Motor neuron (in vitro differentiated cells): ENCODE measurements at regions not wholly inside any gene's neighbourhood (a gene's known extent, or its start where the extent isn't known, plus 50 kb on each side); places are given as distances from the start of the nearest gene placed in this dataset.
A peak's percentile ranks its signal among the peaks of the same experiment; 100 is the strongest.

Experiments used
- ATAC-seq, 8 experiments: fragments of 200-7000 bp; cut with Tn5 transposase; replicated peaks in 6 of 8; 2 replicates each; pipeline ENCODE4 v1.8.0; 2021; ENCODE audit warnings: mild to moderate bottlenecking in 8 of 8, moderate library complexity in 8 of 8
- H3K27ac ChIP-seq, 2 donors: fragments of 250-450 bp; sonication (Bioruptor Pico); 2 replicates each; pipeline ENCODE4 v1.9.0; 2021; ENCODE audit warnings: antibody characterized with exemption in 2 of 2, mild to moderate bottlenecking in 2 of 2, moderate library complexity in 1 of 2
- H3K4me1 ChIP-seq, 2 donors: fragments of 250-450 bp; sonication (Bioruptor Pico); replicated peaks in 1 of 2; 2 replicates each; pipeline ENCODE4 v1.6.1; 2021; ENCODE audit warnings: antibody characterized with exemption in 2 of 2, mild to moderate bottlenecking in 2 of 2, moderate library complexity in 1 of 2
- H3K4me3 ChIP-seq, 5 donors: fragments of 250-450 bp; sonication (Bioruptor Pico); 2 replicates each; pipeline ENCODE4 v1.9.0; 2021; ENCODE audit warnings: antibody characterized with exemption in 5 of 5, mild to moderate bottlenecking in 5 of 5, moderate library complexity in 4 of 5
- WGBS, 10 experiments: fragments of 450-650 bp; shearing (Covaris generic); methylation state at CpG; one replicate each; pipeline ENCODE4 v1.0.0; 2022; 5-methylcytosine and 5-hydroxymethylcytosine counted together
- in situ Hi-C, 9 experiments: fragments of 400-800 bp; cut with MboI; loops; one replicate each; pipeline ENCODE4 v1.15.0; 2021; ENCODE audit warnings: low sequenced_read_pairs in 9 of 9, low pct_unique_long_range_greater_than_20kb in 2 of 9; ENCODE audit not compliant: unreplicated experiment in 9 of 9

DNA sequence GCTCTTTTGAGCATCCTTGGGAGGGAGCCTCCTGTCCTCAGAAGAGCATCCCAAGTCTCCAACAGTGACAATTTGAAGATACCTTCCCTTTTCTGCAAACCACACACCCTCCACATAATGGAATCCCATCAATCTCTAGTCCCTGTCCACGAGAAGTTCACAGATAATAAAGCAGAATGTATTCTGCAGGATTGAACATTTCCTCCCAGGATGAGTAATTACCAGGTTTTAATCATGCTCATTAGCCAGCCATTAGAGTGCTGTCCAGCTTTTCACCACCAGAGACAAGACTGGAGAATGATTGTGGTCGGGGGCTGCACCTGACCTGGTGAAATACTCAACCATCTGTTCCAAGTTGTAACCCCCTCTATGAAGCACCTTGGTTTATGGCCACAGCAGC is 958.6 kb downstream of the KCNMA1 start:
- ATAC-seq = peak in 5 of 8 experiments; percentile 50 to 93 (median 91)
- in situ Hi-C loops = no loop called here
- H3K4me1 ChIP-seq = peaks cover 12 to 18% of the 10 kb centered on the region in 2 donors
- no peak overlapping the region for H3K27ac ChIP-seq
- H3K4me3 ChIP-seq = no peak overlapping the region
- WGBS, 10 experiments = 0 to 50% (median 31%) methylated on average over 1 to 2 of the region's 2 CpGs; no CpG with 5 or more reads in 4 of the 10 experiments

DNA sequence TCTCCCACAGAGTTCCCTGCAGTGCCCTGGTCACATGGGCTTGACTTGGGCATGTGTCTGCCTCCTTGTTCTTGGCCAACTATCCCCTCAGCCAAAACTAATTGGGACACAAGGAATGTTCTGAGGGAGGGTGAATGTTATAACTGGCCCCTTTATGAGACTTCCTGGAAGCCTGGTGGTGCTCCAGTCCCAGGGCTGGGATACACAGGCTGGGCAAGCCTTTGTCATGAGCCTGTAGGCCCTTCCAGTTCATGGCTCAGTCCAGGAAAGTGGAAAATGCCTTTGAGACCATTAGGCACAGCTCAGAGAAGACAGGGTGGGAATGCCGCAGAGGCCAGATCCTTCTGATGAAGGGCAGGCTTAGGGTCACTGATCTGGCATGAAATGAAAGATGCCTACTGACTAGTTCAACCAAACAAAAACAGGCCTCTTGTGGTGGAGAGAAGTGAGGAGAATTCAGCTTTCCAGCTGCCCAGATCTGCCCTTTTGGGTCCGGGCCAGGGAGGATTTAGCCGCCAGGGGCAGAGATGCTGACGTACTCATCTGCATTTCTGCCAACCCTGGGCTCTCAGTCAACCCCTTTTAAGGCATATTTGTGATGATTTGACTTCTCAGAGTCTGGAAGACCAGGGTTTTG is 961.5 kb downstream of the KCNMA1 start:
- peak in 2 of 8 experiments; percentile 47 to 66 for ATAC-seq
- no peak overlapping the region for H3K4me3 ChIP-seq
- peaks cover 12 to 18% of the 10 kb centered on the region in 2 donors for H3K4me1 ChIP-seq
- 13 to 83% methylated on average over 3 of the region's 4 CpGs; no CpG with 5 or more reads in 8 of the 10 experiments for WGBS, 10 experiments
- no peak overlapping the region for H3K27ac ChIP-seq
- in situ Hi-C loops = no loop called here

DNA sequence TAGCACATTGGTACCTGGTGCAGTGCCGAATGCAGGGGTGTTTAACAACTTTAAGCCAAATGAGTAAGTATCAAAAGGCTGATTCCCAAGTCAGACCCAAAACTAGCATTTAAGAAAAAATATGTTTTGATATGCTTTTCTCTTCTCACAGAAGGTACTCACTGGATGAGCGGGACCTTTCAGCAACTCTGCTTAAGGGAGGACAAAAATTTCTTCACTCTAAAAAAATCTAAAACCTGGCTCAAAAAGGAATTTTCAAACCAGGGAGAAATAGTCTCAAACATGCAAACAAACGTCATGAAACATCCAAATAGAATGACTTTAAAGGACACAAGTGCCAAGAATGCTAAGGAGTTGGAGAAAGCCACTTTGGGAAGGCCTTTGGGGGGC is 962.1 kb downstream of the KCNMA1 start:
- Histone ChIP-seq H3K27ac (no peak overlapping the region), H3K4me3 (no peak overlapping the region), H3K4me1 (peaks cover 12 to 18% of the 10 kb centered on the region in 2 donors)
- in situ Hi-C loops = no loop called here
- WGBS, 10 experiments = 17 to 100% (median 69%) methylated on average over 1 to 3 of the region's 3 CpGs; no CpG with 5 or more reads in 1 of the 10 experiments
- no peak for ATAC-seq

DNA sequence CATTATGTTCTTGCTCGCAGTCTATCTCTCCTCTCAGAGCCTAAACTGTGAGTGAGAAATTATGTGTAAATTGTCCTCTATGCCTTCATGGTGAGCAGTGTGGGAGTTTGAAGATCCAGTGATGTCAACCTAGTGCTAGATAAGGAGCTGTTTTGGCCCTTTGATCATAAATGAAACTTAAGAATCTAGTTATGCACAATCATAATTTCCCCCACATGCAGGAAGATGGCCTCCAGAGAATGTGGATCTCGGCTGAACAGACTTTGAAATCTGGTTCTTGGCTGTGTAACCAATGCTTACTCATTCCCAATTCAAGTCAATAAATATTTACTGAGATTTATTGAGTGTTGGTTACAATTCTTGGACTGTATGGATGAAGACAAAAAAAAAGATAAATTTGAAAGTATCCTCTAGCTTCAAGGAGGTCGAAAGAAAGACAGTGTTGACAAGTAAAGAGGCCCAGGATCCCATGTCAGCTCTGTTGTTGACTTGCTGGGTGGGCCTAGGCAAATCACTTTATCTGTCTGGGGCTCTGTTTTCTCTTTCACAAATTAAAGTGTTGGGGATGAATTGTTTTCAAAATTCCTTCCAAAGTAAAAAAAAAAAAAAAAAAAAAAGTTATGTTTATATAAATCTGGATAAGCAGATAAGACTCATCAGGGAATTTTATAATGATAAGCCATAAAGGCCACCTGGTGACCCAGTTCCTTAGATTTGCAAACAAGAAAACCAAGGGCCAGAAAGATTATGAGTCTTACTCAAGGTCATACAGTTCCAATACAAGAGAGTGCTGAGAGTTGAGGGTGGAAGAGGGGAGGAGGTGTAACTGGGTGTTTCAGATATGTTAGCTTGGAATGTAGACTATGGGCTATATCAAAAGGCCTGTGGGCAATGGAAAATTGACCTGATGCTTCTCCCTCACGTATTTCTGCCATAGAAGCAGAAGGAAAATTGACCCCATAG is 969.9 kb downstream of the KCNMA1 start:
- in situ Hi-C loops = no loop called here
- ATAC-seq = peak in 1 of 8 experiments; percentile 55
- 15 to 100% (median 82%) methylated on average over 1 to 4 of the region's 4 CpGs for WGBS, 10 experiments
- Histone ChIP-seq H3K4me3 (no peak overlapping the region), H3K27ac (no peak overlapping the region), H3K4me1 (no peaks in the 10 kb centered on the region)

DNA sequence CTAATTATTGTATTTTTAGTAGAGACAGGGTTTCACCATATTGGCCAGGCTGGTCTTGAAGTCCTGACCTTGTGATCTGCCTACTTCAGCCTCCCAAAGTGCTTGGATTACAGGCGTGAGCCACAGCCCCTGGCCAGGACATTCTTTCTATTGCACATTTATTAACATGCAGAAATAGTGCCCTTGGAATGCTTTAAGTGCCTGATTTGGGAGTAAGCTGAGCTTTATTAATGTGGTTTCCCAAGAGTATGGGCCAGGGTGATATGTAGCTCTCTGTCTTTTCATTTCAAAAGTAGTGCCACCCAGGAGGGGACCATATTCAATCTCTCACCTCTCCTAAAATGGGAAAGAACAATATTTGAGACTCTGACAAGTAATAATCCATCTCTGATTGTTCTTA is 970.7 kb downstream of the KCNMA1 start:
- in situ Hi-C loops = no loop called here
- H3K27ac ChIP-seq = no peak overlapping the region
- H3K4me1 ChIP-seq = no peaks in the 10 kb centered on the region
- H3K4me3 ChIP-seq = no peak overlapping the region
- WGBS, 10 experiments = 57 to 100% (median 71%) methylated on average over 1 of the region's 1 CpG; no CpG with 5 or more reads in 7 of the 10 experiments
- ATAC-seq = peak in 2 of 8 experiments; percentile 28 to 41

DNA sequence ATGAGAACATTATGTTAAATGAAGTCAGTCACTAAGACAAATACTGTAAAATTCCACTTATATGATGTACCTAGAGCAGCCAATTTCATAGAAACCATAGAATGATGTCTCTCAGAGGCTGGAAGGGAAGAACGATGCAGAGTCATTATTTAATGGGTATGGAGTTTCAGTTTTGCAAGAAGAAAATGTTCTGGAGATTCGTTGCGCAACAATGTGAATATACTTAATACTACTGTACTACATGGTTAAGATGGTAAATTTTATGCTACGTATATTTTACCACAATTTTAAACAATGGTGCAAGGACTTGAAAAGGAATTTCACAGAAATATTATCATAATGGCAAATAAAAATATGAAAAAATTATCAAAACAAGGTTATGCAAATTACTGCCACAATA is 972.6 kb downstream of the KCNMA1 start:
- in situ Hi-C loops = no loop called here
- WGBS, 10 experiments = 63 to 100% (median 94%) methylated on average over 1 to 4 of the region's 4 CpGs
- ATAC-seq = no peak

DNA sequence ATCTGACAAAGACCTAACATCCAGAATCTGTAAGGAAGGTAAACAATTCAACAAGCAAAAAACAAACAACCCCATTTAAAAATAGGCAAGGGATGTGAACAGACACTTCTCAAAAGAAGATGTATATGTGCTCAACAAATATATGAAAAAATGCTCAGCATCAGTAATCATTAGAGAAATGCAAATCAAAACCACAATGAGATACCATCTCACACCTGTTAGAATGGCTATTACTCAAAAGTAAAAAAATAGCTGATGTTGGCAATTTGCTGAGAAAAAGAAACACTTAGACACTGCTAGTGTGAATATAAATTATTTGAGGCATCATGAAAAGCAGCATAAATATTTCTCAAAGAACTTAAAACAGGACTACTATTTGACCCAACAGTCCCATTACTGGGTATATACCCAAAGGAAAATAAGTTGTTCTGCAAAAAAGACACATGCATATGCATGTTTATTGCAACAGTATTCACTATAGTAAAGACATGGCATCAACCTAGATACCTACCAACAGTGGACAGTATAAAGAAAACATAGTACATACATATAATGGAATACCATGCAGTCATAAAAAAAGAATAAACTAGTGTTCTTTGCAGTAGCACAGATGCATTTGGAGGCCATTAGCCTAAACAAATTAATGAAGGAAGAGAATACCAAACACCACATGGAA is 980.1 kb downstream of the KCNMA1 start:
- in situ Hi-C loops = no loop called here
- ATAC-seq = no peak
- no peaks in the 10 kb centered on the region for H3K4me1 ChIP-seq
- H3K4me3 ChIP-seq = no peak overlapping the region
- no peak overlapping the region for H3K27ac ChIP-seq

More for the DNA sequence above, 972.6 kb downstream of the KCNMA1 start:
- Histone ChIP-seq H3K4me1 (no peaks in the 10 kb centered on the region), H3K27ac (no peak overlapping the region), H3K4me3 (no peak overlapping the region)

DNA sequence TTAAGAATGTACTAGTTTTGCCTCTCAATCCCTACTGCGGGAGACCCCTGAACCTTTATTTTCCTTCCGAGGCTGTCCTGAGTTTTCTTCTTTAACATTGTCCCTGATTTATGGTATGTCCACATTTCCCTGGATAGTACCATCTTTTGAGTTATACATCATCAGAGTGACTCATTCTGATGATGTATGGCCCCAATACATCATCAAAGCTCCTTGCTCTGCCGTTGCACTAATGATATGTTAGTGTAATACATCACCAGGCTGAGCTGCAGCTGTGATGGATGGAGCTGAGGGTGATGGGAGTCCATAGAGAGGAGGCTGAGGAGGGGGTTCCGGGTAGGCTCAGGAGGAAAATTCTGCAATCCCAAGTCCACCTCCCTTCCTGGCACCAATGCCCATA is 986.5 kb downstream of the KCNMA1 start:
- peak overlapping the region in 1 of 2 donors; percentile 63 for H3K27ac ChIP-seq
- peak in 5 of 8 experiments; percentile 94 to 96 (median 95) for ATAC-seq
- no peak overlapping the region for H3K4me3 ChIP-seq
- in situ Hi-C loops = no loop called here
- WGBS, 10 experiments = 17 to 100% (median 33%) methylated on average over 1 to 4 of the region's 4 CpGs; no CpG with 5 or more reads in 1 of the 10 experiments
- peaks cover 22 to 29% of the 10 kb centered on the region in 2 donors for H3K4me1 ChIP-seq

DNA sequence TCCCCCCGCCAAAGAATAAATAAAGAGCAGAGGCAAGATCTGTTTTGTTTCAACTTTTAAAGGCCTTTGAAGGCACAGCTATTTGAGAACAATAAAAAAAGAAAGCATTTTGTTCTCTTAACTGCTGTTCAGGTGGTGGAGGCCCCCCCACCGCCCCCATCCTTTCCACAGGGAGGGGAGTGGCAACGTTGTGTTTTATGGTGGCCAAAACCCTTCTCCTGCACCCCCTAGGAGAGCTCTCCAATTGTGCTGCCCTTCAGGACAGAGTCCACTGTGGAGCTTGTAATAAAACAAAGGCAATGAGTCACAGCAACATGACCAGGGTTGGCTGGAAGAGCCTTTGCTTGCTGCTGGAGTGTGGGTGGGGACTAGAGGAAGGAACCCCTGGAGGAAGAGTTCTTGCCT is 987.9 kb downstream of the KCNMA1 start:
- H3K27ac ChIP-seq = no peak overlapping the region
- H3K4me3 ChIP-seq = no peak overlapping the region
- H3K4me1 ChIP-seq = peaks cover 30 to 43% of the 10 kb centered on the region in 2 donors
- ATAC-seq = peak in 6 of 8 experiments; percentile 12 to 100 (median 55)
- WGBS, 10 experiments = 67 to 100% (median 67%) methylated on average over 1 of the region's 3 CpGs; no CpG with 5 or more reads in 7 of the 10 experiments
- in situ Hi-C loops = no loop called here

DNA sequence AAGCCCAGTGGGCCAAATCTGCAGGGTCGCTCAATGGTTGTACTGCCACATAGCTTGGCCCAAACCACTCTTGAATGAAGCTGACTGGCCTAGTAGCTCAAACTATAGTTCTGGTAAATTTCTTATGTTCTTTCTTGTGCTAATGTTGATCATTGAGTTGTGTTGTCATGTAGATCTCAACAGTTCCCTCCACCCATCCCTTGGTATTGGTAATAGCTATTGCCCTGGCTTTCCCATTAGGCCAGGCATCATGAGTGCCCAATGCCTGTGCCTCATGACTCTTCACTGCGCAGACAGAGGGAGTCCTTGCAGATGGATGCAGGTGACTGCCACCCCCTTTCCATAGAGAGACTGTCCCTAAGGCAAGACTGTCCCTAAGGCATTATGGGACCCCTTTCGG is 988.4 kb downstream of the KCNMA1 start:
- no peak overlapping the region for H3K4me3 ChIP-seq
- no peak for ATAC-seq
- 33 to 100% (median 85%) methylated on average over 1 to 3 of the region's 3 CpGs; no CpG with 5 or more reads in 4 of the 10 experiments for WGBS, 10 experiments

DNA sequence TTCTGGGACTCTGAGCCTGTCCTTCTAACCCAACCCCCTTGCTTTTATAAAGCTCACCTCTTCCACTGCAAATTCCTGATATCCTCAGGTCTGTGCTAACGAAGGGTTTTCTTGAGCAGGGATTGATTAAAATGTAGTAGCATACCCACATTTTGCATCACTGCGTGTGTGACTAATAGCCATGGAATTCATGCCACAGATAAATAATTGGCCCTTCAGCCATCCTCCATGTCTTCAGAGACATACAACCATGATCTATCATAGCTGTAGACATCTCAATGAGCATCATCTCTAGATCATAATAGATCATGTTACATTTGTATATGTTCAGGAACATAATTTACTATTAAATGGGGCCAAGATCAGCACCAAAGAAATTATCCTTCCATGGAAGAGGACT is 990.3 kb downstream of the KCNMA1 start:
- H3K4me3 ChIP-seq = no peak overlapping the region
- H3K27ac ChIP-seq = no peak overlapping the region
- ATAC-seq = peak in 5 of 8 experiments; percentile 11 to 36 (median 21)
- peaks cover 39 to 59% of the 10 kb centered on the region in 2 donors for H3K4me1 ChIP-seq
- in situ Hi-C loops = no loop called here
- WGBS, 10 experiments = 0 to 100% (median 59%) methylated on average over 1 to 2 of the region's 2 CpGs; no CpG with 5 or more reads in 2 of the 10 experiments

More for the DNA sequence above, 988.4 kb downstream of the KCNMA1 start:
- in situ Hi-C loops = no loop called here
- H3K4me1 ChIP-seq = peaks cover 35 to 48% of the 10 kb centered on the region in 2 donors
- no peak overlapping the region for H3K27ac ChIP-seq

DNA sequence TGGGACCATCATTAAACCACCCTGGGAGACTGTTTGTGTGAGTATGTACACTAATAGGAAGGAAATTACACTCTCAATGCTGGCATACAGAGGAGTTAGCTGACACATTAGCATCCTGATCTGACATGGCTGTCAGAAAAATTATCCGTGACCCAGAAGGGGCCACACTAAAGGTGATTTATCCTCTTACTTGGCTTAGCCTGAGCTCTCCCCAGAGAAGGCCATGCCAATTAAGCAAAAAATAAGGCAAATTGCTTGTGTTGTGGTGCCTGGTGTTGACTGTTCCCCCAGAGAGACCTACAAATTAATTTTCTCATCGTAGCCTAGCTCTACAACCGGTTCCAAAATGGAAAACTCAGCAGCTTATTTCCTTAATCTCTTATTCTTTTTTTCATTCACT is 992.3 kb downstream of the KCNMA1 start:
- WGBS, 10 experiments = 25 to 78% (median 55%) methylated on average over 1 to 3 of the region's 3 CpGs
- Histone ChIP-seq H3K4me3 (no peak overlapping the region), H3K27ac (no peak overlapping the region), H3K4me1 (peaks cover 45 to 60% of the 10 kb centered on the region in 2 donors)
- peak in 4 of 8 experiments; percentile 31 to 74 (median 66) for ATAC-seq
- in situ Hi-C loops = no loop called here

DNA sequence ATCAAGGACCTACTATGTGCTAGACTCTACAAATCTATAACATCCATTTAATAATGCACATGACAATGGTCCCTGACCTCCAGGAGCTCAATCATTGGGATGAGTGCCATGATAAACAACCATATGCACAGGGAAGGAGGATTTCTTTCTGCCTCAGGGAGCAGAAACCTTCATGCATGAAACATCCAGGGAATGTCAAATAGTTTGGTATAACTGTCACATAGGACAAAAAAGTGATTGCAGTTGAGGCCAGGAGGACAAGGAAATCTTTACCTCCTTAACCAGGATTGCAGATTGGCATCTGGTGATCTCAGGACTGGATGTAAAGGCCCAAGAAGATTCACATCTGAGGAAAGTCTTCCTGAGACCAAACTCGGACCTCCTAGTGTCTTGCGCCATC is 993.1 kb downstream of the KCNMA1 start:
- H3K4me1 ChIP-seq = peaks cover 38 to 56% of the 10 kb centered on the region in 2 donors
- no peak overlapping the region for H3K4me3 ChIP-seq
- WGBS, 10 experiments = 63 to 100% (median 85%) methylated on average over 1 to 2 of the region's 2 CpGs; no CpG with 5 or more reads in 3 of the 10 experiments
- H3K27ac ChIP-seq = no peak overlapping the region
- no peak for ATAC-seq
- in situ Hi-C loops = no loop called here
